Prostate gland (tissue), 2 donors: ENCODE measurements at regions not wholly inside any gene's neighbourhood (a gene's known extent, or its start where the extent isn't known, plus 50 kb on each side); places are given as distances from the start of the nearest gene placed in this dataset.

Source experiments
- POLR2A ChIP-seq: fragments of 450-650 bp; IDR thresholded peaks from one replicate; pipeline ENCODE4 v1.6.1; 2016; ENCODE audit warnings: antibody characterized with exemption, mild to moderate bottlenecking
- POLR2AphosphoS5 ChIP-seq: sonication (generic); formaldehyde crosslinking; IDR thresholded peaks from one replicate; pipeline ENCODE4 v1.6.1; 2017; ENCODE audit warnings: antibody characterized with exemption
- TF ChIP-seq, protein P1 (sequence below), 4 experiments: fragments of 200-600 bp in 2 of 4; fragments of 450-650 bp in 2 of 4; sonication (generic) in 2 of 4; IDR thresholded peaks; 1 replicate in 3 of 4; 2 replicates in 1 of 4; pipeline ENCODE4 v1.5.1; 2016 to 2019; ENCODE audit warnings: antibody characterized with exemption in 4 of 4, mild to moderate bottlenecking in 2 of 4, moderate library complexity in 2 of 4

- TF ChIP-seq, protein P1, sequence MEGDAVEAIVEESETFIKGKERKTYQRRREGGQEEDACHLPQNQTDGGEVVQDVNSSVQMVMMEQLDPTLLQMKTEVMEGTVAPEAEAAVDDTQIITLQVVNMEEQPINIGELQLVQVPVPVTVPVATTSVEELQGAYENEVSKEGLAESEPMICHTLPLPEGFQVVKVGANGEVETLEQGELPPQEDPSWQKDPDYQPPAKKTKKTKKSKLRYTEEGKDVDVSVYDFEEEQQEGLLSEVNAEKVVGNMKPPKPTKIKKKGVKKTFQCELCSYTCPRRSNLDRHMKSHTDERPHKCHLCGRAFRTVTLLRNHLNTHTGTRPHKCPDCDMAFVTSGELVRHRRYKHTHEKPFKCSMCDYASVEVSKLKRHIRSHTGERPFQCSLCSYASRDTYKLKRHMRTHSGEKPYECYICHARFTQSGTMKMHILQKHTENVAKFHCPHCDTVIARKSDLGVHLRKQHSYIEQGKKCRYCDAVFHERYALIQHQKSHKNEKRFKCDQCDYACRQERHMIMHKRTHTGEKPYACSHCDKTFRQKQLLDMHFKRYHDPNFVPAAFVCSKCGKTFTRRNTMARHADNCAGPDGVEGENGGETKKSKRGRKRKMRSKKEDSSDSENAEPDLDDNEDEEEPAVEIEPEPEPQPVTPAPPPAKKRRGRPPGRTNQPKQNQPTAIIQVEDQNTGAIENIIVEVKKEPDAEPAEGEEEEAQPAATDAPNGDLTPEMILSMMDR (IDR thresholded peaks at IDR 0.05) = no peak
- TF ChIP-seq POLR2A (no peak), POLR2AphosphoS5 (no peak)
Observed at GRCh38 chr1:29826646-29827045, 590.3 kb downstream of the PTPRU start.
